Ishikawa (cell line): ENCODE measurements at regions not wholly inside any gene's neighbourhood (a gene's known extent, or its start where the extent isn't known, plus 50 kb on each side); places are given as distances from the start of the nearest gene placed in this dataset.

Source experiments
- EP300 ChIP-seq: IDR thresholded peaks from 2 replicates; pipeline ENCODE4 v1.6.1; 2012; ENCODE audit warnings: borderline replicate concordance
- MAX ChIP-seq: IDR thresholded peaks from 2 replicates; pipeline ENCODE4 v1.6.1; 2012
- TAF1 ChIP-seq: IDR thresholded peaks from 2 replicates; pipeline ENCODE4 v1.6.1; 2012; ENCODE audit warnings: low read depth, mild to moderate bottlenecking
- TEAD4 ChIP-seq: IDR thresholded peaks from 2 replicates; pipeline ENCODE4 v1.6.1; 2012
- TF ChIP-seq, protein P1 (sequence below): IDR thresholded peaks from 2 replicates; pipeline ENCODE4 v1.6.1; 2012

GRCh38 chr1:193593147-193593885 lies 406.9 kb upstream of the B3GALT2 start:
- TF ChIP-seq TEAD4 (no peak), MAX (no peak), EP300 (no peak), TAF1 (no peak)
- TF ChIP-seq, protein P1, sequence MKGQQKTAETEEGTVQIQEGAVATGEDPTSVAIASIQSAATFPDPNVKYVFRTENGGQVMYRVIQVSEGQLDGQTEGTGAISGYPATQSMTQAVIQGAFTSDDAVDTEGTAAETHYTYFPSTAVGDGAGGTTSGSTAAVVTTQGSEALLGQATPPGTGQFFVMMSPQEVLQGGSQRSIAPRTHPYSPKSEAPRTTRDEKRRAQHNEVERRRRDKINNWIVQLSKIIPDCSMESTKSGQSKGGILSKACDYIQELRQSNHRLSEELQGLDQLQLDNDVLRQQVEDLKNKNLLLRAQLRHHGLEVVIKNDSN, result no peak
